IgD-negative memory B cell (primary cell): ENCODE measurements at regions not wholly inside any gene's neighbourhood (a gene's known extent, or its start where the extent isn't known, plus 50 kb on each side); places are given as distances from the start of the nearest gene placed in this dataset.

Experiments used
- H3K27ac Mint-ChIP-seq, 3 donors: one replicate each; pipeline ENCODE4 v1.8.0; 2020 to 2022; ENCODE audit warnings: mild to moderate bottlenecking in 3 of 3, mixed read lengths in 3 of 3, moderate library complexity in 1 of 3
- H3K27me3 Mint-ChIP-seq: one replicate; pipeline ENCODE4 v1.8.0; 2021; ENCODE audit warnings: mixed read lengths
- H3K36me3 Mint-ChIP-seq: one replicate; pipeline ENCODE4 v1.8.0; 2020; ENCODE audit warnings: mild to moderate bottlenecking, mixed read lengths
- H3K4me1 Mint-ChIP-seq, 3 donors: one replicate each; pipeline ENCODE4 v1.8.0; 2020 to 2022; ENCODE audit warnings: mixed read lengths in 3 of 3, mild to moderate bottlenecking in 1 of 3
- H3K4me3 Mint-ChIP-seq, 4 donors: one replicate each; pipeline ENCODE4 v1.8.0; 2020 to 2022; ENCODE audit warnings: mild to moderate bottlenecking in 4 of 4, mixed read lengths in 4 of 4, moderate library complexity in 3 of 4
- H3K9me3 Mint-ChIP-seq, 3 donors: one replicate each; pipeline ENCODE4 v1.8.0; 2020 to 2021; ENCODE audit warnings: mixed read lengths in 3 of 3, mild to moderate bottlenecking in 1 of 3

DNA sequence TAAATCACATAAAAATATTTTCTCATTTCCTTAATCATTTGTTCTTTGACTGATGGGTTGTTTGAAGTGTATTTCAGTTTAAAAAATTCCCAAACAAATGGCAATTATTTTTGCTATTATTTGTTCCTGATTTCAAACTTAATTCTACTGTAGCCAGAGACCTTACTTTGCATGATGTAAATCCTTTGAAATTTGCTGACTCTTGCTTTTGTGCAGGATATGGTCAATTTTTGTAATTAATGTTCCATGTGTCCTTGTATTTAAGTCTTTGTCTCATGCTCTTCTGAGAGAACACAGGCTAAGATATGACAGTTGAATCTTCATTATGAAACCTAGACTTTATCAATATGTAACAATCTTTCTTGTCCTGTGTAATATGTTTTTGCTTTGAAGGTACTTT is 295.0 kb upstream of the CHD6 start:
- H3K9me3 Mint-ChIP-seq = peaks cover 0 to 10% (median 2%) of the 10 kb centered on the region in 3 donors
- no peaks in the 10 kb centered on the region for H3K27me3 Mint-ChIP-seq
- no peak overlapping the region for H3K27ac Mint-ChIP-seq
- H3K4me3 Mint-ChIP-seq = no peak overlapping the region
- H3K4me1 Mint-ChIP-seq = no peaks in the 10 kb centered on the region
- H3K36me3 Mint-ChIP-seq = no peaks in the 10 kb centered on the region

DNA sequence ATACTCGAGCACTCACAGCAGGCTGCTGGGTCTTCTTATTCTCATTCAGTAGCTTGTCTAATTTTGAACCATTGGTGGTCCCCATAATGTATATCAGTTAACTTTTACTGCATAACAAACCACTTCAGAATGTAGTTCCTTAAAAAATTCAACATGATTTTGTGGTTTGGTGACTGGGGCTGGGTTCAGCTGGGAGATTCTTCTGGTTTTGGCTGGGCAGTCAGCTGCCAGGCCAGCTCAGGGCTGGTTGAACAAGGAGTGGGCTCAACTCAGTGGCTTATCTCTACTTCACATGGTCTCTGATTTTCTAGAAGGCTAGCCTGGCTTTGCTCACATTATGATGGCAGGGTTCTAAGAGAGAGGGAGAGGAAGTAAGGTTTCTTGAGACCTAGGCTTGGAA is 292.4 kb upstream of the CHD6 start:
- Mint-ChIP-seq H3K27me3 (no peaks in the 10 kb centered on the region), H3K4me3 (no peak overlapping the region)

DNA sequence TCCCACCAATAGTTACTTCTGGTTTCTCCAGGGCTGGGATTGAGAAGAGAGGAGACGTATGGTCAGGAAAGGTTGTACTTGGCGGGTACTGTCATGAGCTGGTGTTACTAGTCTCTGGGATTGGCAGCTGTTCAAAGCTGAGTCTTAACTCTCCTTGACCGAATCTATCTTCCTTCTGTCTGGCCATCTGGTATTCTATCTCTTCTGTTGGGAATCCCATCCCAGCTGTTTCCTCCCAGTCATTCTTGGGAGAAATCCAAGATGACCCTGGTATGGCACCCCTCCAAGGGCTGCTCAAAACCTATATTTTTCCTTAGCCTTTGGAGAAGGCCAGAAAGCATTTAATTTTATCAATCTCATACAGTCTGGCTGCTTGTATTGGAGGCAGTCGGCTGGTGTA is 287.0 kb upstream of the CHD6 start:
- Mint-ChIP-seq H3K27me3 (peaks cover 2% of the 10 kb centered on the region), H3K9me3 (no peaks in the 10 kb centered on the region), H3K36me3 (peaks cover 2% of the 10 kb centered on the region), H3K4me1 (no peaks in the 10 kb centered on the region), H3K4me3 (no peak overlapping the region), H3K27ac (no peak overlapping the region)

More for the DNA sequence above, 292.4 kb upstream of the CHD6 start:
- no peak overlapping the region for H3K27ac Mint-ChIP-seq
- peaks cover 2% of the 10 kb centered on the region for H3K36me3 Mint-ChIP-seq
- H3K9me3 Mint-ChIP-seq = peaks cover 0 to 7% (median 2%) of the 10 kb centered on the region in 3 donors
- no peaks in the 10 kb centered on the region for H3K4me1 Mint-ChIP-seq

DNA sequence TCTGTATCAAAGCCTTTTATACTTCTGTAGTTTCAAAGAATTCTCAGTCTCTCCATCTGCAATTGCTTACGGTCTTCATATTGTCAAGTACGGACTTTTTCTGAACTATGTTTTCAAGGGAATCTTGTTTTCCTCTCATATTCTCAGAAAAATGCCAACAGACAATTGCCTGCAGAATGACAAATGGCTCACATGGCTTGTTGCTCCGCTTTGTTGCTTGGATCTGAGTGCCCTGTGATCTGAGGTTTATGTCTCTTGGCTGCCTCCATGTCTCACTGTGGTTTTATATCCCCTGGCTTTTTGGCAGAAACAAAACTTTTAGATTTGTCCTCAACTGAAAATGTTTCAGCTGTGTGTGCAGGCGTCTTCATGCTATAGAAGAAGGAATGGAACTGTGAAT is 285.4 kb upstream of the CHD6 start:
- H3K9me3 Mint-ChIP-seq = no peaks in the 10 kb centered on the region
- H3K4me1 Mint-ChIP-seq = no peaks in the 10 kb centered on the region
- no peak overlapping the region for H3K4me3 Mint-ChIP-seq
- H3K27ac Mint-ChIP-seq = no peak overlapping the region
- H3K36me3 Mint-ChIP-seq = peaks cover 2% of the 10 kb centered on the region
- peaks cover 2% of the 10 kb centered on the region for H3K27me3 Mint-ChIP-seq

DNA sequence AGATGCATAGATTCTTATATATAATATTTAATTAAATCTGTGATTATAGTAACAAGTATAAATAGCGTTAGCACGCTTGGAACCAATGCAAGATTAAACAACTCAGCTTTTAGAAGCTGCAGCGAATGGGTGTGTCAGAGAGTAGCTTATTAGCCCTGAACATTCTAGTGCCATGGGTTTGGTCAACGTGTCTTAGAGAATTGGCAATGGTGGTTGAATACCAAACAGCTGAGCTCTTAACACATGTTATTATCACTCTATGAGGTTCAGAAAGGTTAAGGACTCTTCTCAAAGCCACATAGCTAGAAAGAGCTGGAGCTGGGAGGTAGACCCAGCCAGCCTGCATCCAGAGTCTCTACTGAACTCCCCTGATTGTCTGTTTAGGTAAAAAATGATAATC is 284.2 kb upstream of the CHD6 start:
- Mint-ChIP-seq H3K4me1 (no peaks in the 10 kb centered on the region), H3K9me3 (no peaks in the 10 kb centered on the region), H3K4me3 (no peak overlapping the region), H3K27ac (no peak overlapping the region), H3K27me3 (peaks cover 2% of the 10 kb centered on the region), H3K36me3 (no peaks in the 10 kb centered on the region)

DNA sequence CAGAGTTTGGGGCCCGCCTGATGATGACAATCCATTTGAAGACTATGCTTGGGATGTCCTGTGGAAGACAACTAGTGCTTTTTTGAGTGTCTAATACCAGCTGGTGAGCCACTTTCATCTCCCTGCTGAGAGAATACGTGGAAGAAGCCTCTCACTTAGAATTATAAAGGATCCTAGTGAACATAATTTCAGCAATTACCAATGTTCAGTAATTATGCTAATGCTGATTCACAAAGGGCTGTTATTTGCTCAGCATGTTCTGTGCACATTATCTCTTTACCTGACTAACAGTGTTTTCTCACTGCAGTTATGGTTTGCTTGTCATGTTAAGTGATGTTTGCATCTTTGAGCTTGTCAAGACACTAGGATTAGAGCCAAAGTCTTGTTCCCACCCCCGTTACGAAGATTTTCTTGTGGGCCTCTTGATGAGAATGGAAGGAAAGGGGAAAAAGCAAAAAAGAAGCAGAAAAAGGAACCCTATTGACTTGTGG is 282.1 kb upstream of the CHD6 start:
- no peak overlapping the region for H3K4me3 Mint-ChIP-seq
- H3K27ac Mint-ChIP-seq = no peak overlapping the region
- H3K36me3 Mint-ChIP-seq = no peaks in the 10 kb centered on the region
- H3K9me3 Mint-ChIP-seq = peaks cover 0 to 2% (median 0%) of the 10 kb centered on the region in 3 donors
- H3K27me3 Mint-ChIP-seq = peaks cover 2% of the 10 kb centered on the region
- H3K4me1 Mint-ChIP-seq = no peaks in the 10 kb centered on the region

DNA sequence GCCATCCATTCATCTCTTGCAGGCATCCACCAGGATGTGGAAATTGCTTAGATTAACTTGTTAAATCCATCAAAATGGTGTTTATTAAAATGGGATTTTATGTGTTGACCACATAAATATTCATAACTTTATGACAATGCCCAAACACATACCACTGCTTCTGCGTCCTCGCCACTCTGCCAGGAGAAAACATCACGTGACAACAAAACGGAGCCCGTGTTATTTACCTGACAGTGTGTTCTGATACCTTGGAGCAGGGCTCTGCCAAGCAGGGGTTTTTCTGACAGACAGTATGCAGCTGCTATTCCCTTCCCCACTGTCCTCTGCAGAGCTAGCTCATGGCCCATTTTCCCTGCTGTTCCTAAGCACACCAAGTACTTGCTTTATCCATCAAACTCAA is 279.5 kb upstream of the CHD6 start:
- no peaks in the 10 kb centered on the region for H3K36me3 Mint-ChIP-seq
- H3K9me3 Mint-ChIP-seq = peaks cover 0 to 6% (median 3%) of the 10 kb centered on the region in 3 donors
- H3K4me3 Mint-ChIP-seq = no peak overlapping the region
- peaks cover 4% of the 10 kb centered on the region for H3K27me3 Mint-ChIP-seq
- H3K27ac Mint-ChIP-seq = no peak overlapping the region
- no peaks in the 10 kb centered on the region for H3K4me1 Mint-ChIP-seq

DNA sequence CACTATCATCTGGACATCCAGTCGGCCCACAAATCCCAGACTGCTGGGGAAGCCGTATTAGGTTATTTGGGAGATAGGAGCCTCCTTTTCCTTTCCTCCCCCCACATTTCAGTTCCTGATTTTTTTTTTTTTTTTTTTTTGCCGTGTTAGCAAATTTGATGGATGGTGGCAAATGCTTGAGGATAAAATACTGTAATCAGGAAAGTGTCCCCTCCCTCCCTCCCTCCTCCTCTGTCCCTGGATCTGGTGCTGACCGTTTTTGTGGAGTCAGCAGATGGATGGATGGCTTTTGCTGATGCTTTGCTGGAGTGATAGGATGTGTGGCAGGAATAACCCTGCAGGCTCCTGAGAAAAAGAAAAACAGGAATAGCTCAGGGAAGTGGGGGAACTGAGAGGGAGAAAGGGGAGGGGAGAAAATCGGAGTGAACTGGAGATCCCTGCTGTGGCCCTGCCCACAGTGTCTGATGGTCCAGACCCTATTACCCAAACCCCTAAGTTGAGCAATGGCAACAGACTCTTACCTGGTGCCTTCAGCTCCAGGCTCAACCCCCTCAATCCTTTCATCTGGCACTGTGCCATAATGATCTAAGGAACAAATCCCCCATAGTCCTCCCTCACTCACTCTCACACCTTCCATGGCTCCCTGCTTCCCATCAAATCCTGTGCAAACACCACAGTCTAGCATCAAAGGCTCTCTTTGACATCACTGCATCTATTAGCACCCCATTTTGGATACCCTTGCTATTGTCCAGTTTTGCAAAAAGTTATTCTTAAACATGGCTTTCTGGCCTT is 277.3 kb upstream of the CHD6 start:
- Mint-ChIP-seq H3K4me1 (no peaks in the 10 kb centered on the region), H3K4me3 (no peak overlapping the region), H3K27ac (no peak overlapping the region), H3K9me3 (peaks cover 0 to 10% (median 3%) of the 10 kb centered on the region in 3 donors), H3K36me3 (peaks cover 2% of the 10 kb centered on the region), H3K27me3 (peaks cover 2% of the 10 kb centered on the region)

DNA sequence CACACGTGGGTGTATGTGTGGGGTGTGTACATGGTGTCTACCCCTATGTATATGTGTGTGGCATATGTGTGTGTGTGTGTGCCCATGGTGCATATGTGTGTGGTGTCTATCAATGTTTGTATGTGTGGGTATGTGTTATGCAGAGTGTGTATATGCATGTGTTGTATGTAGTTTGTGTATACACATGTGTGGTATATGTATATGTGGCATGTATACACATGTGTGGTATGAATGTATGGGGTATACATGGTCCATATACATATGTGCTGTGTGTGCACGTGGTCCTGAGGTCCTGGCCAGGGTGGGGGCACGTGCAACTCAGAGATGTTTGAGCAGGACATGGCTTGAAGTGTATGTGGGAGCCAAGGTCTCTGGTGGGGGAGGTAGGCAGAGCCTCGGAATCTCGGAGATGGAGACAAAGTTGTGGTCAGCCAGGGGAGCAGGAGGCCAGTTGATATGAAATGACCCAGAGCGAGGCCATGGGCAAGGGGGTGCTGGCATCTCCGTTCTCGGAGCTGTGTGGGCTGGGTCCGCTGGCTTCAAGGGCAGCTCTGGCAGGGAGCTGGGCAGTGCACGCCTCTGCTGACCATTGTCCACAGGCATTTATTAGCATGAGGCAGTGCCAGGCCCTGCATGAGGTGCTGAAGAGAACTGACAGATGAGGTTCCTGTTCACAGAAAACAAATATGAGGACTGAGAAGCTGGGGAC is 276.2 kb upstream of the CHD6 start:
- Mint-ChIP-seq H3K36me3 (peaks cover 2% of the 10 kb centered on the region), H3K9me3 (peaks cover 0 to 10% (median 3%) of the 10 kb centered on the region in 3 donors), H3K4me1 (no peaks in the 10 kb centered on the region), H3K27ac (no peak overlapping the region), H3K4me3 (no peak overlapping the region), H3K27me3 (peaks cover 2% of the 10 kb centered on the region)

DNA sequence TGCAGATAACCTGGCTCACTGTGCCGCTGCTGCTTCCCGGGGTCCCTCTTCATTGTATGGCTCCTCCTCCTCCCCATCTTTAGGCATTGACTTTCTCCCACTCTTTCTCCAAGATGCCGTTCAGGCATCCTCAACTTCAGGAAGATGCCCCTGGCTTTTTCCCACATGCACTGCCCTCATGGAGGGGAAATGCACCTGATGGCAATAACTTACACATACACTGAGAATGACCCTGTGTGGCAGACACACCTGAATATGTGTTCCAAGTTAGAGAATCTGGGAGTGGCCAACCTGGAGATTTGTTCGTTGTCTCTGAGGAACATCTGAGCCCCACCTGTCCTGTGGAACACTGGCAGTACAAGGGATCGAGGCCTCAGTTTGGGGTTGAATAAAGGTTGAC is 273.9 kb upstream of the CHD6 start:
- Mint-ChIP-seq H3K4me1 (no peaks in the 10 kb centered on the region), H3K4me3 (no peak overlapping the region), H3K27ac (no peak overlapping the region), H3K36me3 (peaks cover 2% of the 10 kb centered on the region), H3K9me3 (peaks cover 0 to 14% (median 3%) of the 10 kb centered on the region in 3 donors), H3K27me3 (peaks cover 2% of the 10 kb centered on the region)

DNA sequence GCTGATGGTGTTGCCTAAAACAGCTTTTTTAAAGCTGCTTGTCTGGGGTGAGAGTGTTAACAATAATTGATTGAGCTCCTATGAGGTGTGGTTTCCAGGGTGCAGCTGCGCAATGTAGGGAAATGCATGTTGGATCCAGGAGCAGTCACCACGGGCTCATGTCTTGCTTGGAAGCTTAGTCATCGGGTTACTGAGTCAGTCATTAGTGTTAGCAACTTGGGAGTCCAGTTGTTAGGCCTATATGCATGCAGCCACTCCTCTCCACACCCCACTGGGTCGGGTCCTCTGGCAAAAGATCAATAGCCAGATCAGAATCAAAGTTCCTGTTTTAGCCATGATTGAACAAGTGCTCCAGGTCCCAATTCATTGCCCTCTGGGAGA is 271.7 kb upstream of the CHD6 start:
- H3K9me3 Mint-ChIP-seq = peaks cover 0 to 12% (median 3%) of the 10 kb centered on the region in 3 donors
- H3K36me3 Mint-ChIP-seq = peaks cover 2% of the 10 kb centered on the region
- H3K27me3 Mint-ChIP-seq = peaks cover 2% of the 10 kb centered on the region
- H3K4me1 Mint-ChIP-seq = no peaks in the 10 kb centered on the region
- H3K27ac Mint-ChIP-seq = no peak overlapping the region
- H3K4me3 Mint-ChIP-seq = no peak overlapping the region

DNA sequence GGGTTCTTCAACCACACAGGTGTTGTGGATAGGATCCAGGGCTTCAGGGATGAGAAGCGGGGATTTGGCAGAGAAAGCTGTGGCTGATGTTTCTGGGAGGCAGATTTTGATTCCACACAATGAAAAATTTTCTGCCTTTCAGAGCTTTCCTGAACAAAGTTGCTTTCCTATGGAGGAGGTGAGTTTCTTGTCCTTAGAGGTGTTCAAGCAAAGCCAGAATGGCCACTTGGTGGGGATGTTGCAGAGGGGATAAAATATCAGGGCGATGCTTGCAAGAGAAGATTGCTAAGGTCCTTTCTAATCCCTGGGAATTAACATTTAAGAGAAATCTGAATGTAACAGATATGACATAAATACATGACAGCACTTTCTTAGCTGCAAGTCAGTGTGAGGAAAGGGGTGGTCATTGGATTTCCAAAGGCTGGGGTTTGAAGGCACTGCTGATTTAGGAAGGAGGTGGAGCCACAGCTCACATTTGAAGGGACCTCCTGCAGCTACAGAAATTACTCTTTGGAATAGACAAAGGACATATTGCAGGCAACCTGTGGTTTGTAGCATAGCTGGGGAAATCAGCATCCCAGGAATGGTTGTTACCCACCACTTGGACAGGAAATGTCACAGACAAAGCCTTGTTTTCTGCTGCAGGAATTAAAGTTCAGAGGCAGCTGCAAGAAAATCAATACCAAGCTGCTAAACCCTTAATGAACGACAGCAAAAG is 271.1 kb upstream of the CHD6 start:
- Mint-ChIP-seq H3K9me3 (peaks cover 1 to 11% (median 1%) of the 10 kb centered on the region in 3 donors), H3K27ac (no peak overlapping the region), H3K27me3 (no peaks in the 10 kb centered on the region), H3K4me3 (no peak overlapping the region), H3K4me1 (no peaks in the 10 kb centered on the region), H3K36me3 (peaks cover 2% of the 10 kb centered on the region)

DNA sequence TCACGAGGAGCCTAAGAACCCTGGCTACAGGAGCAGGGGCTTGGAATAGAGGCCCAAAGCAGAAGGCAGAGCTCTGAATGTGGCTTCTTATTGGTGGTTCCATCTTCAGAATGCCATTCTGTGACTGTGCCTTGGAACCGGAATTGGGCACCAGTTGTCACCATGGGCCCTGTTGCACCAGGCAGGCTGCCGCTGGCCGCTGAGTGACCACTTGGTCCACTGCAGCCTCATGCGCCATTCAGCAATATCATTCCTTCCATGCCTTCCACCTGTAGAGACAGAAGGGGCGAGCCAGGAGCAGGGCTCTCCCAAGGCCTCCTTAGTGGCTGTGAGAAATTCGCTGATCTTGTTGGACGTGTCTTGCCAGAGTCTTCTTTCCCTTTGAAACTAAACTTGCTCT is 270.3 kb upstream of the CHD6 start:
- peaks cover 0 to 10% (median 4%) of the 10 kb centered on the region in 3 donors for H3K9me3 Mint-ChIP-seq
- H3K27me3 Mint-ChIP-seq = no peaks in the 10 kb centered on the region
- H3K4me3 Mint-ChIP-seq = no peak overlapping the region
- H3K36me3 Mint-ChIP-seq = peaks cover 2% of the 10 kb centered on the region
- no peaks in the 10 kb centered on the region for H3K4me1 Mint-ChIP-seq
- H3K27ac Mint-ChIP-seq = no peak overlapping the region

DNA sequence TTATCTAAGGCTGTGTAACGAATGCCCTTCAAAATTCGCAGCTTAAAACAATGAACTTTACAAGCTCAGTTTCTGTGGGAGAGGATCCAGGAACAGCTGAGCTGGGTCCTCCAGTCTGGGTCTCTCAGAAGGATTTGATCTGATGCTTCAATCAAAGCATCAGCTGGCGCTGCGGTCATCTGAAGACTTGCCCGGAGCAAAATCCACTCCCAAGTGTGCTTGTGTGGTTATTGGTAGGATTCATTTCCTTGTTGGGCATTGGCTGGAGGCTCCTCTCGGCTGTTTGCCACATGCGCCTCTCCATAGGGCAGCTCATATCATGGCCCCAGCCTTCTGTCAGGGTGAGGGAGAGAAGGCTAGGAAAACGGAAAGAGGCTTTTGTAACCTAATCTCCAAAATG is 269.3 kb upstream of the CHD6 start:
- Mint-ChIP-seq H3K27me3 (no peaks in the 10 kb centered on the region), H3K27ac (no peak overlapping the region), H3K9me3 (peaks cover 0 to 10% (median 5%) of the 10 kb centered on the region in 3 donors), H3K4me3 (no peak overlapping the region), H3K36me3 (peaks cover 2% of the 10 kb centered on the region), H3K4me1 (no peaks in the 10 kb centered on the region)

DNA sequence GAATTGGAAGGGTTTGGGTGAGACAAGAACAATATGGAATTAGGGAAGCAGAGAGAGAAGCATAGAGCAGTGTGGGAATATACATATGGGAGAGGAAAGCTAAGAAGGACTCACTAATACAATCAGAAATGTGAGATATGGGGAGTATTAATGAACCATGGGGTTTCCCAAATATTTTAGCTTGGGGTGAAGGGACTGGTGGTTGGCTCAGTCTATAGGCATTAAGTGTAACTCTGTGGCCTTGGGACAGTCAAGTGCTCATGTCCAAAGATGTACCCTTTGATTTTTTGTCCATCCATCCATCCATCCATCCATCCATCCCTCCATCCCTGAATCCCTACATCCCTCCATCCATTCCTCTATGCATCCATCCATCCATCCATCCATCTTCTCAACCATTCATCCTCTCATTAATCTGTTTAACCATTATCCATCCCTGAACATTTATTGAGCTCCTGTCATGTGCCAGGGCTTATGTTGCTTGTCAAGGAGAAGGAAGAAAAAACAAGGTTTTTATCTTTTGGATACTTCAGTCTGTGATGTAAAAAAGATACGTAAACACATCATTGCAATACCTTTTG is 263.4 kb upstream of the CHD6 start:
- peaks cover 3 to 5% (median 3%) of the 10 kb centered on the region in 3 donors for H3K9me3 Mint-ChIP-seq
- H3K27ac Mint-ChIP-seq = no peak overlapping the region
- peaks cover 0 to 2% (median 0%) of the 10 kb centered on the region in 3 donors for H3K4me1 Mint-ChIP-seq
- H3K4me3 Mint-ChIP-seq = no peak overlapping the region
- H3K27me3 Mint-ChIP-seq = peaks cover 3% of the 10 kb centered on the region
- no peaks in the 10 kb centered on the region for H3K36me3 Mint-ChIP-seq
